ENCODE measurements at regions not wholly inside any gene's neighbourhood (a gene's known extent, or its start where the extent isn't known, plus 50 kb on each side); places are given as distances from the start of the nearest gene placed in this dataset.

GRCh38 chr14:24713404-24713803 is 79.4 kb upstream of the GZMB start:
- no peak for TF ChIP-seq CTCF (IDR thresholded peaks at IDR 0.05)
- TF ChIP-seq EP300 (IDR thresholded peaks at IDR 0.05), result no peak
